Testis (tissue), 2 donors: ENCODE measurements at regions not wholly inside any gene's neighbourhood (a gene's known extent, or its start where the extent isn't known, plus 50 kb on each side); places are given as distances from the start of the nearest gene placed in this dataset.

Experiments used
- DNase-seq: peaks from one replicate; pipeline ENCODE4 v3.0.0-alpha.2; 2019
- H3K27ac ChIP-seq, 2 donors: fragments of 200-600 bp; sonication (generic); one replicate each; pipeline ENCODE4 v1.5.1; 2019
- H3K27me3 ChIP-seq: fragments of 200-600 bp; sonication (generic); one replicate; pipeline ENCODE4 v1.5.1; 2019
- H3K36me3 ChIP-seq: fragments of 200-600 bp; sonication (generic); one replicate; pipeline ENCODE4 v1.5.1; 2017; ENCODE audit warnings: low read depth; ENCODE audit errors: missing control alignments
- H3K4me1 ChIP-seq: fragments of 200-600 bp; sonication (generic); one replicate; pipeline ENCODE4 v1.5.1; 2019
- H3K4me3 ChIP-seq, 2 donors: fragments of 200-600 bp; sonication (generic); one replicate each; pipeline ENCODE4 v1.5.1; 2017 to 2019
- H3K9me3 ChIP-seq: fragments of 200-600 bp; sonication (generic); one replicate; pipeline ENCODE4 v1.5.1; 2017
- POLR2A ChIP-seq: fragments of 450-650 bp; IDR thresholded peaks from one replicate; pipeline ENCODE4 v1.6.1; 2017; ENCODE audit warnings: antibody characterized with exemption, mild to moderate bottlenecking, moderate library complexity
- WGBS, 2 donors: methylation state at CpG; one replicate each; pipeline ENCODE4 v1.1.5; 2018; 5-methylcytosine and 5-hydroxymethylcytosine counted together
- intact Hi-C: fragments of 100-400 bp; cut with DNase I; formaldehyde crosslinking; loops from one replicate; pipeline ENCODE4 v1.15.1; 2023; ENCODE audit warnings: low total_unique reads
- TF ChIP-seq, protein P1 (sequence below), 3 experiments: fragments of 450-650 bp in 2 of 3; fragments of 200-600 bp in 1 of 3; sonication (generic) in 1 of 3; IDR thresholded peaks; one replicate each; pipeline ENCODE4 v1.5.1; 2016 to 2019; ENCODE audit warnings: antibody characterized with exemption in 3 of 3, mild to moderate bottlenecking in 2 of 3, moderate library complexity in 1 of 3

DNA sequence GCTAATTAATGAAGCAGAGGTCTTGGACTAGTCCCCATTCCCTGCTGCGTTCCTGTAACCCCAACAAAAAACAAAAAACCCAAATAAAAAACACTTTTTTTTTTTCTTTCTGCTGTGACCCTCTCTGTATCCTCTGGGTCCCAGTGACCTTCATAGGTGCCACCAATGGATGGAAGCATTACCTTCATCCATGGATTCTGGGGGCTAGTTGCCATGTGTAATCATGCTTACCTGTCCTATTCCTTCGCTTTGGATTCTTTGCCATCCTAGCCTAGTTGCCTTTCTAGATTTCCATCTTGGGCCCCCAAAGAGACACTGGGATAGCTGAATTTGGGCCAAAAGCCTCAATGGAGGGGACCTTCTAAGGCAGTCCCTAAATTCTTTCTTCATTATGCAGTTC, 1208.7 kb downstream of the BRINP3 start:
- Histone ChIP-seq H3K27me3 (no peaks in the 10 kb centered on the region), H3K36me3 (no peaks in the 10 kb centered on the region), H3K9me3 (no peaks in the 10 kb centered on the region), H3K27ac (no peak overlapping the region), H3K4me1 (no peaks in the 10 kb centered on the region), H3K4me3 (no peak overlapping the region)
- TF ChIP-seq, protein P1, sequence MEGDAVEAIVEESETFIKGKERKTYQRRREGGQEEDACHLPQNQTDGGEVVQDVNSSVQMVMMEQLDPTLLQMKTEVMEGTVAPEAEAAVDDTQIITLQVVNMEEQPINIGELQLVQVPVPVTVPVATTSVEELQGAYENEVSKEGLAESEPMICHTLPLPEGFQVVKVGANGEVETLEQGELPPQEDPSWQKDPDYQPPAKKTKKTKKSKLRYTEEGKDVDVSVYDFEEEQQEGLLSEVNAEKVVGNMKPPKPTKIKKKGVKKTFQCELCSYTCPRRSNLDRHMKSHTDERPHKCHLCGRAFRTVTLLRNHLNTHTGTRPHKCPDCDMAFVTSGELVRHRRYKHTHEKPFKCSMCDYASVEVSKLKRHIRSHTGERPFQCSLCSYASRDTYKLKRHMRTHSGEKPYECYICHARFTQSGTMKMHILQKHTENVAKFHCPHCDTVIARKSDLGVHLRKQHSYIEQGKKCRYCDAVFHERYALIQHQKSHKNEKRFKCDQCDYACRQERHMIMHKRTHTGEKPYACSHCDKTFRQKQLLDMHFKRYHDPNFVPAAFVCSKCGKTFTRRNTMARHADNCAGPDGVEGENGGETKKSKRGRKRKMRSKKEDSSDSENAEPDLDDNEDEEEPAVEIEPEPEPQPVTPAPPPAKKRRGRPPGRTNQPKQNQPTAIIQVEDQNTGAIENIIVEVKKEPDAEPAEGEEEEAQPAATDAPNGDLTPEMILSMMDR (IDR thresholded peaks at IDR 0.05): no peak
- TF ChIP-seq POLR2A: no peak
- 72 to 87% methylated on average over 2 of the region's 2 CpGs for WGBS, 2 donors
- intact Hi-C loops: no loop called here
- no peak for DNase-seq

DNA sequence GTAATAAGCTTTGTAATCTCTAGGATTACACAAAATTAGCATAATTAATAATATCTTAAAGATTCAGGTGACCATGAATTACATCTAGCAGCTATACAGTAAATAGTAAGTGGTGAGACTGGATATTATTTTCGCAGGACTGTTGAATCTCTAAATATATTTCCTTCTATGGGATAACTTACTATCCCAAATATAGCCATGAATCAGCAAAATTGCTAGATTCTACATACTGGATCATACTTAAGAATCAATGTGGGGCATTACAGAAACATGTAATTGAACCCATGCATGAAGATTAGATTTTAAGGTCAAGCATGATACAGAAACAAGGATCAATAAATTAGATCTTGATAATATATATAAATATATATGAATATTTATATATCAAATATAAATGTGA, 1203.4 kb downstream of the BRINP3 start:
- intact Hi-C loops: no loop called here
- Histone ChIP-seq H3K27me3 (no peaks in the 10 kb centered on the region), H3K27ac (no peak overlapping the region), H3K4me3 (no peak overlapping the region), H3K4me1 (no peaks in the 10 kb centered on the region), H3K36me3 (no peaks in the 10 kb centered on the region), H3K9me3 (no peaks in the 10 kb centered on the region)
- 88 to 100% methylated on average over 1 of the region's 1 CpG for WGBS, 2 donors
- DNase-seq: no peak
- TF ChIP-seq, protein P1 (IDR thresholded peaks at IDR 0.05): no peak
- no peak for TF ChIP-seq POLR2A

- Histone ChIP-seq H3K4me1 (no peaks in the 10 kb centered on the region), H3K9me3 (no peaks in the 10 kb centered on the region), H3K36me3 (no peaks in the 10 kb centered on the region), H3K4me3 (no peak overlapping the region), H3K27me3 (no peaks in the 10 kb centered on the region), H3K27ac (no peak overlapping the region)
- intact Hi-C loops: no loop called here
- TF ChIP-seq POLR2A: no peak
- TF ChIP-seq, protein P1 (IDR thresholded peaks at IDR 0.05): no peak
- WGBS, 2 donors: 88 to 90% methylated on average over 1 of the region's 1 CpG
- DNase-seq: no peak
These were observed 1201.9 kb downstream of the BRINP3 start for GRCh38 chr1:189275796-189276195.

DNA sequence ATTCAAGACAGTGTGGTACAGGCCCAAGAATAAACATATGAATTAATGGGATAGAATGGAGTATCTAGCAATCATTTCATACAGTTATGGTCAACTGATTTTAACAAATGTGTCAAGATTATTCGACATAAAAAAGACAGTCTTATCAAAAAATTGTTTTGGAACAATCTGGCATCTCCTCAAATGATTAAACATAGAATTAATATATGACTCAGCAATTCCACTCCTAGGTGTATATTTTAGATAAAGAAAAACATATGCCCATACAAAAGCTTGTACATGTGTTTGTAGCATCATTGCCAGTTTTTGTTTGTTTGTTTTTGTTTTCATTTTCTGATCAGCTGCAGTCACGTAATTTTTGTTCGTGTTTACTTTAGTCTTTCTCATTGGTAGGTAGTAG, 1188.3 kb downstream of the BRINP3 start:
- 91 to 92% methylated on average over 3 of the region's 3 CpGs for WGBS, 2 donors
- Histone ChIP-seq H3K4me3 (no peak overlapping the region), H3K27ac (no peak overlapping the region), H3K9me3 (no peaks in the 10 kb centered on the region), H3K27me3 (no peaks in the 10 kb centered on the region), H3K4me1 (no peaks in the 10 kb centered on the region), H3K36me3 (no peaks in the 10 kb centered on the region)
- no peak for TF ChIP-seq POLR2A
- TF ChIP-seq, protein P1 (IDR thresholded peaks at IDR 0.05): no peak
- DNase-seq: no peak
- intact Hi-C loops: no loop called here

DNA sequence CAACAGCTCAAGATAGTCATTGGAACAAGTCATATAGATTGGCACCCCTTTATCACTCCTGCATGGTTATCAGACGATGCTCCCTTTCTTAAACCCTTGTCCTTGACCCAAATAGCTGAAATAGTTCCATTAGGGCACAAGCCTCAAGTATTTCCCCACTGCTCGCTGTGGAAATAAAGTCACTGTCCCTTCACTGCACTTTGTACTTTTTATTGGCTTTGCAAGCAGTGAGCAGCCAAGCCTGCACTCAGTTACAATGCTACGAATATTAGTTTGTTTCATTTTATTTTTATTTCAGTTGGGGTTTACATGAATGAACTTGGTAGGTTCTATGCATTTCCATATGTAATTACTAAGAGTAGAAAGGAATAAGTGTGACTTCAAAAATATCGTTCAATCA, 1176.4 kb downstream of the BRINP3 start:
- Histone ChIP-seq H3K27me3 (no peaks in the 10 kb centered on the region), H3K4me1 (peaks cover 3% of the 10 kb centered on the region), H3K27ac (no peak overlapping the region), H3K4me3 (no peak overlapping the region), H3K36me3 (no peaks in the 10 kb centered on the region), H3K9me3 (no peaks in the 10 kb centered on the region)
- 65 to 76% methylated on average over 4 of the region's 4 CpGs for WGBS, 2 donors
- DNase-seq: no peak
- intact Hi-C loops: no loop called here
- TF ChIP-seq, protein P1 (IDR thresholded peaks at IDR 0.05): no peak
- TF ChIP-seq POLR2A: no peak
